ENCODE measurements at regions not wholly inside any gene's neighbourhood (a gene's known extent, or its start where the extent isn't known, plus 50 kb on each side); places are given as distances from the start of the nearest gene placed in this dataset.

DNA sequence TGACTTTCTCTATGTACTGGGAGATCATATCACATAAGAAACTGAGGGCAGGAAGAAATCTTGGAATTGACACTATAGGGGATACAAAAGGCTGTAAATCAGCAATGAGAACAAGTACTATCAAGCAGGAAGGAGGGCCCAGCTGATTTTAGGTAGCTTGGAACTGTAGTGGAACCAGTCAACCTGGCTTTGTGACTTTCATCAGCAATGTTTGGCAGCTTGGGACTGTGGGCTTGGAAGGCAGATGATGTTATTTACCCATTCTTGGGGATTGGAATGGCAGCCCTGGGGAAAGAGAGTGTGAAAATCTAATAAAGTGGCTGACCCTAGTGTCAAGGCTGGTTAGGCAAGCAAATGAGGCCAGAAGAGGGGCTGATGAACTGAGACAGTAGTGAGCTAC lies 1073.3 kb downstream of the ADGRL2 start:
- in situ Hi-C loops (cut with MboI; ENCODE audit: low pct_unique_long_range_greater_than_20kb, low sequenced_read_pairs, unreplicated experiment): no loop called here
- no peak for DNase-seq (ENCODE audit: low spot score)
- TF ChIP-seq CTCF (IDR thresholded peaks at IDR 0.05; ENCODE audit: extremely low read depth, insufficient read depth, missing control alignments): no peak

- in situ Hi-C loops (cut with MboI; ENCODE audit: low pct_unique_long_range_greater_than_20kb, low sequenced_read_pairs, unreplicated experiment): no loop called here
- TF ChIP-seq CTCF (IDR thresholded peaks at IDR 0.05; ENCODE audit: extremely low read depth, insufficient read depth, missing control alignments): no peak
- no peak for DNase-seq (ENCODE audit: low spot score)
Observed at GRCh38 chr1:82870332-82870731, 1069.6 kb downstream of the ADGRL2 start.

DNA sequence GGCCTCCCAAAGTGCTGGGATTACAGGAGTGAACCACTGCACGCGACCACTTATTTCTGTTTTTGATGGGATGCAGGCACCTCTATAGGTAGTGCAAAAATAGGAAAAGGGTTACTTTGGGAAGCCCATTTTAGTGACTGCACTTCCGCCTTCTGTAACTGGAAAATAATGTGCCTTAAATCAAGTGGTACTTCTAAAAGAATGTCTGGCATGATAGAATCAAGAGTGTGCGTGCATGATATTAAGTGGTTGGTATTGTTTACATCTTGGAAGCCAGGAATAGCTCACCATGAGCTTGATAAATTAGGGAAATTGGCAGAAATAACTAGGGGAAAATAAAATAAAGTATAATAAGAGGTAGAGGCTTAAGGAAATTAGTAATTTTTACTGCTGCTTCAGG lies 1067.0 kb downstream of the ADGRL2 start:
- no peak for DNase-seq (ENCODE audit: low spot score)
- TF ChIP-seq CTCF (IDR thresholded peaks at IDR 0.05; ENCODE audit: extremely low read depth, insufficient read depth, missing control alignments): no peak

GRCh38 chr1:82861749-82862148 lies 1061.0 kb downstream of the ADGRL2 start:
- TF ChIP-seq CTCF (IDR thresholded peaks at IDR 0.05; ENCODE audit: extremely low read depth, insufficient read depth, missing control alignments): no peak
- no peak for DNase-seq (ENCODE audit: low spot score)
- in situ Hi-C loops (cut with MboI; ENCODE audit: low pct_unique_long_range_greater_than_20kb, low sequenced_read_pairs, unreplicated experiment): no loop called here

More for the DNA sequence above, 1067.0 kb downstream of the ADGRL2 start:
- in situ Hi-C loops (cut with MboI; ENCODE audit: low pct_unique_long_range_greater_than_20kb, low sequenced_read_pairs, unreplicated experiment): no loop called here

DNA sequence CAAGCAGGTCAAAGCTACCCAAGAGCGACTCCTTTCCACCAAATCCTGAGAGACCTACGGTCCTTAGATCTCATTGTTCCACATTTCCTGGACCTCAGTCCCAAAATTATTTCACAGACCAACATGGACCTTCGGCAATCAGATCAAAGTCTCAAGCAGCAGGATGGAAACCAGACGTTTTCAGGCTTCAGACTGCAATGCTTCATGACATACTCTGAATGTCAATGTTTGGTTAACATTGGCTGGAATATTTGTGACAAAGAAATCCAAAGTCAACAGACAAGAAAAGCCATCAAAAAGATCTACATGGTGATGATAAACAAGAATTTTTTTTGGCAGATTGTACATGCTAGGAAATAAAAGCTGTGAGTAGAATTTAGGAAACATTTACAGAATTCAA lies 1057.3 kb downstream of the ADGRL2 start:
- in situ Hi-C loops (cut with MboI; ENCODE audit: low pct_unique_long_range_greater_than_20kb, low sequenced_read_pairs, unreplicated experiment): no loop called here
- TF ChIP-seq CTCF (IDR thresholded peaks at IDR 0.05; ENCODE audit: extremely low read depth, insufficient read depth, missing control alignments): no peak
- DNase-seq (ENCODE audit: low spot score): no peak

- DNase-seq (ENCODE audit: low spot score): no peak
- no peak for TF ChIP-seq CTCF (IDR thresholded peaks at IDR 0.05; ENCODE audit: extremely low read depth, insufficient read depth, missing control alignments)
- in situ Hi-C loops (cut with MboI; ENCODE audit: low pct_unique_long_range_greater_than_20kb, low sequenced_read_pairs, unreplicated experiment): no loop called here
Observed at GRCh38 chr1:82849460-82849859, 1048.7 kb downstream of the ADGRL2 start.

- no peak for TF ChIP-seq CTCF (IDR thresholded peaks at IDR 0.05; ENCODE audit: extremely low read depth, insufficient read depth, missing control alignments)
- in situ Hi-C loops (cut with MboI; ENCODE audit: low pct_unique_long_range_greater_than_20kb, low sequenced_read_pairs, unreplicated experiment): no loop called here
- no peak for DNase-seq (ENCODE audit: low spot score)
Observed at GRCh38 chr1:82848043-82848442, 1047.3 kb downstream of the ADGRL2 start.

Measured in GM13977 (cell line).